ENCODE measurements at regions not wholly inside any gene's neighbourhood (a gene's known extent, or its start where the extent isn't known, plus 50 kb on each side); places are given as distances from the start of the nearest gene placed in this dataset.

DNA sequence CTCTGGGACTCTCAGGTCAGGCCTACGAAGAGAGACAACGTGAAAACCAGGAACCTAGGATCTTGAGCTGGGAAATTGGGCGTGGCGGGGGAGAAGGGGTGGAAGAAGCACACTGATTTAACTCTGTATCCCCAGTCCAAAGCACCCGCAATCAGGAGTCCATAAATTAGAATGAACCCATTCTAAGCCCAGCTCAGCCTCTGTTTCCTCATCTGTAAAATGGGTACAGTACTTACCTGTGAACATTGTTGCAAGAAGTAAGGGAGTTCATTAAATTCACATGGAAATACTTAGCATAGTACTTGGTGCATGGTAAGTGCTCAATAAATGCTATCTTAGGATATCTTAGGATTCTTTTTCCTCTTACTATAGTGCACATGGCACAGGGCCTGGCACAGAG, 326.7 kb downstream of the BCOR start:
- no peak overlapping the region for H3K4me3 ChIP-seq (ENCODE audit: low read depth, low read length)
- no peak for DNase-seq (ENCODE audit: low read depth)
- TF ChIP-seq, protein P1, sequence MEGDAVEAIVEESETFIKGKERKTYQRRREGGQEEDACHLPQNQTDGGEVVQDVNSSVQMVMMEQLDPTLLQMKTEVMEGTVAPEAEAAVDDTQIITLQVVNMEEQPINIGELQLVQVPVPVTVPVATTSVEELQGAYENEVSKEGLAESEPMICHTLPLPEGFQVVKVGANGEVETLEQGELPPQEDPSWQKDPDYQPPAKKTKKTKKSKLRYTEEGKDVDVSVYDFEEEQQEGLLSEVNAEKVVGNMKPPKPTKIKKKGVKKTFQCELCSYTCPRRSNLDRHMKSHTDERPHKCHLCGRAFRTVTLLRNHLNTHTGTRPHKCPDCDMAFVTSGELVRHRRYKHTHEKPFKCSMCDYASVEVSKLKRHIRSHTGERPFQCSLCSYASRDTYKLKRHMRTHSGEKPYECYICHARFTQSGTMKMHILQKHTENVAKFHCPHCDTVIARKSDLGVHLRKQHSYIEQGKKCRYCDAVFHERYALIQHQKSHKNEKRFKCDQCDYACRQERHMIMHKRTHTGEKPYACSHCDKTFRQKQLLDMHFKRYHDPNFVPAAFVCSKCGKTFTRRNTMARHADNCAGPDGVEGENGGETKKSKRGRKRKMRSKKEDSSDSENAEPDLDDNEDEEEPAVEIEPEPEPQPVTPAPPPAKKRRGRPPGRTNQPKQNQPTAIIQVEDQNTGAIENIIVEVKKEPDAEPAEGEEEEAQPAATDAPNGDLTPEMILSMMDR (conservative IDR thresholded peaks at IDR 0.05; ENCODE audit: low read depth, low read length) = no peak

DNA sequence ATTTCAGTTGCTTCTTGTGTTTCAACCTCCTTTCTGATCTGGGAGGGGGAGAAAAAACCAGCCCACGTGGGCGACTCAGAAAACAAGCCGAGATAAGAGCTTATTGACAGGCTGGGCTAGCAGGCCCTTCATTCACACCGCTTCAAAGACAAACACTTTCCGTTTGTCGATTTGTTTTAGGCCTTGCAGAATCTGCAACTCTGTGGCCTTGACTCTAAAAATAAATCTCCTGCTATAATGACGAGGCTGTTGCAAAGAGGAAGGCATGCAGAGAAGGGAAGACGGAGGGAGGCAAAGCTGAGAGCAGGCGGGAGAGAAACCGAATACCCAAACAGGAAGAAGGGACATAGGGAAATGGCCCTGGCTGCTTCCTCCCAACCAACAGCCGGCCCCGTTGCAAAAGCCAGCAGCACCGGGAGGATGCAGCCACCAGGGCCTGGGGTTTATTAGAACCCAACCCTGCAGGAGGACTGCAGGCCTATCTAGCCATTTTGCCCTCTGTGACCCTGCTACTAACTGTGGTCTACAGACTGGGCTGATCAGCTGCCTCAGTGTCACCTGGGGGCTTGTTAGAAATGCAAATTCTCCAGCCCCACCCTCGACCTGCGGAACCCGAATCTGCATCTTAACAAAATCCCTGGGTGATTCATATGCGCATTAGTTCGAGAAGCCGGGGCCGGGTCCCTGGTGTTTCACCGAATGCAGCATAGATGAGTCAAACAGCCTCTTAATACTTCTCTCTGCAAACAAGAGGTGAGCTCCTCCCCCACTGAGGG, 325.5 kb downstream of the BCOR start:
- H3K4me3 ChIP-seq (ENCODE audit: low read depth, low read length) = no peak overlapping the region
- DNase-seq (ENCODE audit: low read depth) = no peak
- TF ChIP-seq, protein P1 (conservative IDR thresholded peaks at IDR 0.05; ENCODE audit: low read depth, low read length) = no peak

DNA sequence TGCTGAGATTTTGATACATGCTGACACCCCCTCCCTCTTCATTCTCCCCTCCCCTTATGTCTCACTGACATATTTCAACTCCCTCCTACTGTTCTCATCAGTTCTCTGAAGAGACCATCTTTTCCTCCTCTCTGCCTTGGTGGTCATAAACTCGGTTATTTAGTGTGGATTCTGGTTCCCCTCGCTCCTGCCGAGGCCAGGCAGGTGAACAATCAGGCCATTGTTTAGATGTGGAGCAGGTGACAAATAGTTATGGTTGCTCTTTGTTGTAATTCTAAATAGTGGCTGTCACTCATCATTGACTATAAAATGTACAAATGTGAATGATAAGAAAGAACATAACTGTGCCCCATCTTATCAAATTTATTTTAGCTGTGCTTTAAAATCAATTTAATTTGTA, 324.6 kb downstream of the BCOR start:
- no peak overlapping the region for H3K4me3 ChIP-seq (ENCODE audit: low read depth, low read length)
- DNase-seq (ENCODE audit: low read depth) = no peak
- TF ChIP-seq, protein P1 (conservative IDR thresholded peaks at IDR 0.05; ENCODE audit: low read depth, low read length) = no peak

DNA sequence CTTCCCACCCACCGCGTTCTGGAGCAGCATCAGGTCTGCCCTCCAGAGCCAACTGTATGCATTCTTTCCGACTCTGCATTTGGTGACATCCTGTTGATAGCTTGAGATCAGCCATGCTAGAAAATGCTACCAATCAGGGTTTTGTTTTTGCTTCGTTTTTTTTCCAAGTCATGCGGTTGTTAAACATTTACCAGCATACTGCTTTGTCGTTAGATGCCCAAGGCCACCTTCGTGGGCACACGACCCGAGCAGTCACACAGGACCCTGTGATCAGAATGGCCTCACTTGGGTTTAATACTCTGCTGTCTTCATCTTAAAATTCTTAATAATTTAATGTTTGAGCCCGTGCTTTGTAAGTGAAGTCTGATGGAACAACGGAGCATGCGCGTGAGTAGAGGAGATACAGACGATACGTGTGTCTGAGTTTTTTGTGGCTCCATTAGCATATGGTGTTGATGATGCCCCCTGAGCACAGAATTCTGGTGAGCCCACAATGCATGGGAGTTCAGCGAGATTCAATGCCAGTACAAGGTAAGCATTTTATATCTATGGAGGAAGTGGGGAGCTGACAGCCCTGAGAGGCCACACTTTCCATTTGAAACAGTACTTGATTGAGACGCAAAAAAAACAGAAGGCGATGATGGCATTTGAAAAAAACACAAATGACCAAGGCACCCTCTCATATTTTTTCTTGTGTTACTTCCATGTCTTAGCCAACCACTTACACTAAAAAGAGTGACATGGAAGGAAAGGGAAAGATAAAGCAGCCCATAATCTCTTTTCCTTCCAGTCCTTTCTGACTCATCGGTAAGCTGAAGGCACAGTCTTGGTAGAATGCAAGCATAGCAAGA, 323.6 kb downstream of the BCOR start:
- peak overlapping the region; percentile 42 for H3K4me3 ChIP-seq (ENCODE audit: low read depth, low read length)
- TF ChIP-seq, protein P1 (conservative IDR thresholded peaks at IDR 0.05; ENCODE audit: low read depth, low read length) = no peak
- DNase-seq (ENCODE audit: low read depth) = no peak

DNA sequence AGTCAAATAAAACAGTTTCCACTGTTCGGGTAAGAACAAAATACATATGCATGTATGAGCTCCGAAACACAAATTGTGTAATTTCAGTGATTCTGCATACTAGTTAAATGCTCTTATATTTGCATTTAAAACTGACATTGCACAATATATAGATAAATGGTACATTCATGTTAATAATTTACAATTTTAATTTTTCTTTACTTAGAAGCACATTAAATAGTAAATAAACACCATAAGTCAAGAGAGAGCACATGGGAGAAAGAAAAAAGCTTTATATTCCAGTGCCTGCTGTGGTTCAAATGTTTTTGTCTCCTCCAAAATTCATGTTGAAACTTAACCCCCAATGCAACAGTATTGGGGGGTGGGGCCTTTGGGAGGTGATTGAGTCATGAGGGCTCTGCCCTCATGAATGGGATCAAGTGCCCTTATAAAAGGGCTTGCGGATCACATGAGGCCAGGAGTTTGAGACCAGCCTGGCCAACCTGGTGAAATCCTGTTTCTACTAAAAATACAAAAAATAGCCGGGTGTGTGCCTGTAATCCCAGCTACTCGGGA, 322.9 kb downstream of the BCOR start:
- peak overlapping the region; percentile 42 for H3K4me3 ChIP-seq (ENCODE audit: low read depth, low read length)
- no peak for DNase-seq (ENCODE audit: low read depth)
- TF ChIP-seq, protein P1 (conservative IDR thresholded peaks at IDR 0.05; ENCODE audit: low read depth, low read length) = no peak

DNA sequence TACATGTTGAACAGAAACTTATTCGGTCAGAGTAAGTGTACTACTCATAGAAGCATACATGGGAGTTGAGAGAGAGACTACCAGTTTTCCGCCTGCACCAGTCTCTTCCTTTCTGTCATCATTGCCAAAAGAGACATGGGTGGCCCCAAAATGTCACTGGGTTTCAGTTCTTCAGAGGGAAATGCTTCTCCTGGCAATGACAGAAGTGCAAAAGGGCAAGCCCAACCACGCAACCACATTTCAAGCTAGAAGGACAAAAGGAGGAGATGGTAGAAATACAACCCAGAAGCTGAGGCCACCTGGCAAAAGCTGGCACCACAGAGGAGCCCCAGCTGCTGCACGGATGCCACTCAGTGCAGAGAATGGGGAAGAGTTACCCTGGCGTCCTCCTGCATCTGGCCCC, 320.1 kb downstream of the BCOR start:
- H3K4me3 ChIP-seq (ENCODE audit: low read depth, low read length) = no peak overlapping the region
- TF ChIP-seq, protein P1 (conservative IDR thresholded peaks at IDR 0.05; ENCODE audit: low read depth, low read length) = no peak
- no peak for DNase-seq (ENCODE audit: low read depth)
